Kidney (tissue), 13 donors: ENCODE measurements at regions not wholly inside any gene's neighbourhood (a gene's known extent, or its start where the extent isn't known, plus 50 kb on each side); places are given as distances from the start of the nearest gene placed in this dataset.

Experiments
- DNase-seq, 5 donors: peaks; one replicate each; pipeline ENCODE4 v3.0.0-alpha.2; 2013 to 2020
- FAIRE-seq: peaks from 2 replicates; lab custom pipeline; 2012; peaks lifted over from hg19 to GRCh38; lab: Jason Lieb, UNC
- H3K27ac ChIP-seq, 2 donors: one replicate each; pipeline ENCODE4 v1.7.0; 2013; ENCODE audit warnings: low read depth in 2 of 2, low read length in 2 of 2, inconsistent platforms in 1 of 2
- H3K27me3 ChIP-seq: one replicate; pipeline ENCODE4 v1.7.1; 2013; ENCODE audit warnings: low read length, inconsistent platforms; ENCODE audit not compliant: control insufficient read depth, insufficient read depth
- H3K36me3 ChIP-seq, 3 donors: one replicate each; pipeline versions ENCODE4 v1.7.0 to v1.7.1; 2013; ENCODE audit warnings: low read length in 3 of 3, control low read depth in 1 of 3, inconsistent platforms in 1 of 3; ENCODE audit not compliant: insufficient read depth in 3 of 3, control insufficient read depth in 2 of 3
- H3K4me1 ChIP-seq, 3 donors: one replicate each; pipeline versions ENCODE4 v1.7.0 to v1.7.1; 2013; ENCODE audit warnings: low read length in 3 of 3, inconsistent platforms in 1 of 3, low read depth in 1 of 3; ENCODE audit not compliant: control insufficient read depth in 2 of 3, insufficient read depth in 2 of 3
- H3K4me3 ChIP-seq, 3 donors: one replicate each; pipeline versions ENCODE4 v1.7.0 to v1.8.1; 2013; ENCODE audit warnings: low read length in 3 of 3, control low read depth in 1 of 3, inconsistent platforms in 1 of 3
- H3K9ac ChIP-seq, 3 donors: one replicate each; pipeline versions ENCODE4 v1.7.0 to v1.7.1; 2013; ENCODE audit warnings: low read length in 3 of 3, control low read depth in 1 of 3, inconsistent platforms in 1 of 3
- H3K9me3 ChIP-seq, 3 donors: one replicate each; pipeline versions ENCODE4 v1.7.0 to v1.7.1; 2013; ENCODE audit warnings: low read length in 3 of 3, control low read depth in 1 of 3, inconsistent platforms in 1 of 3; ENCODE audit not compliant: control insufficient read depth in 2 of 3, insufficient read depth in 1 of 3
- intact Hi-C: fragments of 100-400 bp; cut with DNase I; formaldehyde crosslinking; loops from one replicate; pipeline ENCODE4 v1.11.1; 2022
- TF ChIP-seq, protein P1 (sequence below): IDR thresholded peaks from 3 replicates; pipeline ENCODE4 v1.5.1; 2012; ENCODE audit warnings: mild to moderate bottlenecking, moderate library complexity, borderline replicate concordance; ENCODE audit not compliant: insufficient read depth; ENCODE audit errors: extremely low read depth
- donor health status: control.
- donor health status: control.
- donor health status: control.
- donor health status: control.
- donor health status: control.
- donor health status: DM: yes; HTN: yes; CAD: no.
- donor health status: Normal renal cell carcinoma (clear cell type).

DNA sequence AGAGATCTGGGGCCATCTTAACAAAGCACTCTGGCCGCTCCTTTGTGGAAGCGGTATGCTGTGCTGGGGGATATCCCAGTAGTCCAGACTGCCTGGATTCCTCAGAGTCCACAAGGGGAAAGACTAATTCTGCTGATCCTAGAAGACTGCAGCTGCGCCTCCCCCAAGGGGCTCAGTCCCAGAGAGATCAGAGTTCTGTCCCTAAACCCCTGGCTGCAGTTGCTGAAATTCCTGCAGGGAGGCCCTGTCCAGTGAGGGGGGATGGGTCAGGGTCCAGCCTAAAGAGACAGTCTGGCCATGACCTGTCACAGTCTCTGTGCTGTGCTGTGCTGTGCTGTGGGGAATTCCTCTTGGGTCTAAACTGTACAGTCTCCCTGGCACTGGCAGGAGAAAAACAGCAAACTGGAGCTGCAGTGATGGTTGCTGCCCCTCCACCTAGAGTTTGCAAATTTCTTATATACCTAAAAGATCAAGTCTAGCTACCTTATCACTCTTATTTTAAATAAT is 575.1 kb upstream of the UBE2E2 start:
- Histone ChIP-seq H3K36me3 (no peaks in the 10 kb centered on the region), H3K4me3 (no peak overlapping the region), H3K4me1 (no peaks in the 10 kb centered on the region), H3K27me3 (no peaks in the 10 kb centered on the region), H3K27ac (no peak overlapping the region), H3K9ac (no peak overlapping the region), H3K9me3 (no peaks in the 10 kb centered on the region)
- TF ChIP-seq, protein P1, sequence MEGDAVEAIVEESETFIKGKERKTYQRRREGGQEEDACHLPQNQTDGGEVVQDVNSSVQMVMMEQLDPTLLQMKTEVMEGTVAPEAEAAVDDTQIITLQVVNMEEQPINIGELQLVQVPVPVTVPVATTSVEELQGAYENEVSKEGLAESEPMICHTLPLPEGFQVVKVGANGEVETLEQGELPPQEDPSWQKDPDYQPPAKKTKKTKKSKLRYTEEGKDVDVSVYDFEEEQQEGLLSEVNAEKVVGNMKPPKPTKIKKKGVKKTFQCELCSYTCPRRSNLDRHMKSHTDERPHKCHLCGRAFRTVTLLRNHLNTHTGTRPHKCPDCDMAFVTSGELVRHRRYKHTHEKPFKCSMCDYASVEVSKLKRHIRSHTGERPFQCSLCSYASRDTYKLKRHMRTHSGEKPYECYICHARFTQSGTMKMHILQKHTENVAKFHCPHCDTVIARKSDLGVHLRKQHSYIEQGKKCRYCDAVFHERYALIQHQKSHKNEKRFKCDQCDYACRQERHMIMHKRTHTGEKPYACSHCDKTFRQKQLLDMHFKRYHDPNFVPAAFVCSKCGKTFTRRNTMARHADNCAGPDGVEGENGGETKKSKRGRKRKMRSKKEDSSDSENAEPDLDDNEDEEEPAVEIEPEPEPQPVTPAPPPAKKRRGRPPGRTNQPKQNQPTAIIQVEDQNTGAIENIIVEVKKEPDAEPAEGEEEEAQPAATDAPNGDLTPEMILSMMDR = no peak
- intact Hi-C loops = no loop called here
- DNase-seq (peak in 1 of 5 donors; percentile 23), FAIRE-seq (no peak)

DNA sequence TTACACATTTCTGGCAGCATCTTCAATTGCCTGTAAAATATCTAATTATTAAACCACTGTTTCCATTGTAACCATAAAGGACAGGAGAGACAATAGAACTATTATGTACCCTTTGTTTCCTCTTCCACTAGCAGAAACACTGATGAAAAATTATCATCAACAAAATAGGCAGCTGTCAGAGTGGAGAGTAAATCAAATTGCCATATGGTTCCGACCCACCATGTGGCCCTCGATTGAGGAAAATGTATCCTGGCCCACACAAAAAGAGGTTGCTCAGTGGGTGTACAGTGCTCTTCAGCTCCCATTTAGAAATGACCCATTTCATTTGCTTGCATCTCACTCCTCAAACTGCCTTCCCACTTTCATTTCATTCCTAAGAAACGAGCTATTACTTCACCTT is 570.6 kb upstream of the UBE2E2 start:
- no peaks in the 10 kb centered on the region for H3K9me3 ChIP-seq
- H3K4me1 ChIP-seq = no peaks in the 10 kb centered on the region
- TF ChIP-seq, protein P1 = no peak
- H3K9ac ChIP-seq = no peak overlapping the region
- no peaks in the 10 kb centered on the region for H3K36me3 ChIP-seq
- DNase-seq (no peak), FAIRE-seq (no peak)
- H3K4me3 ChIP-seq = no peak overlapping the region
- H3K27ac ChIP-seq = no peak overlapping the region
- H3K27me3 ChIP-seq = no peaks in the 10 kb centered on the region
- intact Hi-C loops = no loop called here

DNA sequence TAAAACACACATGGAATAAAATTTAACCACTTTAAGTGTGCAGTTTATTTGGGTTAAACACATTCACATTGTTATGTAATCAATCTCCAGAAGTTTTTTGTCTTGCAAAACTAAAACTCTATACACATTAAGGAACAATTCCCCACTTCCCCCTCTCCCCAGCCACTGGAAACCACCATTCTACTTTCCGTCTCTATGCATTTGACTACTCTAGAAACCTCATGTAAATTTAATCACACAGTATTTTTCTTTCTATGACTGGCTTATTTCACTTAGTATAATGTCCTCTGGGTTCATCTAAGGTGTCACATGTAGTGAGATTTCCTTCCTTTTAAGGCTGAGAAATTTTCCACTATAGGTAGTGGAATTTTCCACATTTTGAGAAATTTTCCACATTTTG is 568.7 kb upstream of the UBE2E2 start:
- H3K27me3 ChIP-seq = no peaks in the 10 kb centered on the region
- DNase-seq = no peak
- H3K4me3 ChIP-seq = no peak overlapping the region
- H3K4me1 ChIP-seq = no peaks in the 10 kb centered on the region
- TF ChIP-seq, protein P1 = no peak
- H3K9me3 ChIP-seq = no peaks in the 10 kb centered on the region
- no peak for FAIRE-seq
- no peak overlapping the region for H3K27ac ChIP-seq
- no peaks in the 10 kb centered on the region for H3K36me3 ChIP-seq
- H3K9ac ChIP-seq = no peak overlapping the region
- intact Hi-C loops = no loop called here
